ENCODE measurements at regions not wholly inside any gene's neighbourhood (a gene's known extent, or its start where the extent isn't known, plus 50 kb on each side); places are given as distances from the start of the nearest gene placed in this dataset.
"Not testable (repeated sequence)": the region's sequence is repeated elsewhere in the genome, so short reads cannot be mapped to it uniquely, and the experiment has no call there.

DNA sequence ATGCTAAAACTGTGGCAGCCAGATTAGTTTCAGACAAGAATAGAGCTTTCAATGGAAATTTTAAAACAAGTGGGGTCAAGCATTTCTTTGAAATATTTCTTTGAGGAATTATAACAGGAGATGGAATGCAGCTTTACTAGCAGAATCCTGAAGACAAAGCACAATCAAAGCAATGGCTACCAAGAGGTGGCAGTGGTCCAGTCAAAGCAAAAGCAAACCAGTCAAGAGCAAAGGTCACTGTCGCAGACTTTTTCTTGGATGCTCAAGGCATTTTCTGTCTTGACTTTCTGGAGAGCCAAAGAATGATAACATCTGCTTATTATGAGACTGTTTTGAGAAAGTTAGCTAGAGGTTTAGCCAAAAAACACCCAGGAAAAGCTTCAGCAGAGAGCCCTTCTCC lies 351.2 kb upstream of the DLGAP1 start:
- intact Hi-C loops (cut with DNase I): no loop called here
- DNase-seq (ENCODE audit: low spot score): no peak

GRCh38 chr18:4802296-4802695 lies 347.2 kb upstream of the DLGAP1 start:
- DNase-seq (ENCODE audit: low spot score): no peak
- intact Hi-C loops (cut with DNase I): no loop called here

DNA sequence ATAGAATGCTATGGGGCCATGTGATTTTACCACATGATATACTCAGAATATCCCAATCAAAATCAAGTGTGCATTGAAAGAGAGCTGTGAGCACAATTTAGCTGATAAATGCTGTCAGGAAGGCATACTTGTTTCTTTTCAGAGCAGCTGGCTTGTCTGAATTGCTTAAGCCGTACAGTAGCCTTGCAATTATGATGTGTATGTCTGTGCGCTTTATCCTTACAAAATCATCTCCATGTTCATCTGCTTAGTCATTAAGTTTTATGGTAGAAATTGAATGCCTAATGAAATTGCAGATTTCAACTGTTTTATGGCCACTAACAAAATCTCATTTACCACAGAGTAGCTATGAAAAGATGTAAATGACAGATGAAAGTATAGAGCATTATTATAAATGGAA lies 346.0 kb upstream of the DLGAP1 start:
- DNase-seq (ENCODE audit: low spot score): no peak
- intact Hi-C loops (cut with DNase I): no loop called here

GRCh38 chr18:4797002-4797685 lies 342.0 kb upstream of the DLGAP1 start:
- DNase-seq (ENCODE audit: low spot score): no peak
- intact Hi-C loops (cut with DNase I): no loop called here

DNA sequence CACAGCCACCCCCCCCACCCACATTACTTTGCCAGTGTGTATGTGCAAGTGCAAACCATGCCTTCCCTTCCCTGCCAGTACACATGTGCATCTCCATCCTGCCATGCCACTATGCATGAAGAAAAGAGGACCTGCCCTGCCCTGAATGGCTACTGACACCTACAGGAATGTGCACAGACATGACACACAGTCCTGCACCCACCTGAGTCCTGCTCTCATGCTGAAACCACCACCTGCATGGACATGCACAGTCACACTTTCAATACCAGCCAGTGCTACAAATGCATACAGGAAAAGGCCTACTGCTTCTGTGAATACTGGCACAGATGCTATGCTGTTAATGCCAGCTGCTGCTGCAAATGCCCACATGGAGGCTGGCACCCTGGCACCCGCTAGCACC lies 334.4 kb upstream of the DLGAP1 start:
- no peak for DNase-seq (ENCODE audit: low spot score)
- intact Hi-C loops (cut with DNase I): no loop called here

DNA sequence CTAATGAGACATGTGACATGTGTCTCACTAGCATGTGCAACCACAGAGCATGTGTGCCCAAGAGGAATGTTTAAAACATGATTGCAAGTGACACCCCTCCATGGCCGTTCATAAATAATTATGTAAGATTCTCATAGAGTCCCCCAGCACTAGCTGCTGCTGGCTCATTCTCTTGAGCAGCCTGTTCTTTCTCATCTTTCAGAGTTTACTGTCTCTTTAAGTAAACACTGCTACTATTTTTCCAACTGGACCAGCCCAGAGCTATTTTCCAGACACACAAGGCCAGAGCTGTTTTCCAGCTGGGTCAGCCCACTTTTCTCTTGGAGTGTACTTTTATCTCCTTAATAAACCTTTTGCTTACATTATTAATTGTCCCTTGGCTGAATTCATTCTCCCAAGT lies 326.8 kb upstream of the DLGAP1 start:
- no peak for DNase-seq (ENCODE audit: low spot score)
- intact Hi-C loops (cut with DNase I): no loop called here

GRCh38 chr18:4765401-4765800 lies 310.3 kb upstream of the DLGAP1 start:
- intact Hi-C loops (cut with DNase I): no loop called here
- no peak for DNase-seq (ENCODE audit: low spot score)

GRCh38 chr18:4762330-4762729 lies 307.2 kb upstream of the DLGAP1 start:
- no peak for DNase-seq (ENCODE audit: low spot score)
- intact Hi-C loops (cut with DNase I): no loop called here

- no peak for DNase-seq (ENCODE audit: low spot score)
- intact Hi-C loops (cut with DNase I): no loop called here
Measured at GRCh38 chr18:4758980-4759379, 303.9 kb upstream of the DLGAP1 start.

DNA sequence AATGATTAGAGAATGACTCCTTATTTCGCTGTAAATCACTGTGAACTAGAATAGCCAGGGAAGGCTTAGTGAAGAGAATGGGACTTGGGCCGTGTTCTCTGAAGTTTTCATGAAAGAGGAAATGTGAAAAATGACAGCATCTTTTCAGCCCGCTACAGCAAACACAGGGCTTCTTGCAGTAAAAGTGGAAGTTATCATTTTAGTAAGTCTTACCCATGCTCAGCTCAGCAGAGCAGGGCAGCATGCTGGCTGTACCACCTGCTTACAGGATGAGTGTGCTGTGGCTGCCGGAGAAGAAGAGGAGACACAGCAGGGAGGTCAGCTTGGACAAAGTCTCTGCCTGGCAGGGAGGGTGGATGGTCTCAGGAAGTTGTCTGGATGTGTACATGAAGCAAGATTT lies 300.7 kb upstream of the DLGAP1 start:
- no peak for DNase-seq (ENCODE audit: low spot score)
- intact Hi-C loops (cut with DNase I): no loop called here

DNA sequence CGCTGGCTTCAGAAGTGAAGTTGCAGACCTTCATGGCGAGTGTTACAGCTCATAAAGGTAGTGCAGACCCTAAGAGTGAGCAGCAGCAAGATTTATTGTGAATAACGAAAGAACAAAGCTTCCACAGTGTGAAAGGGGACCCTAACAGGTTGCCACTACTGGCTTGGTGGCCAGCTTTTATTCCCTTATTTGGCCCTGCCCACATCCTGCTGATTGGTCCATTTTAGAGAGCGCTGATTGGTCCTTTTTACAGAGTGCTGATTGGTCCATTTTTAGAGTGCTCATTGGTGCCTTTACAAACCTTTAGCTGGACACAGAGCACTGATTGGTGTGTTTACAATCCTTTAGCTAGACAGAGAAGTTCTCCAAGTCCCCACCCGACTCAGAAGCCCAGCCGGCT lies 298.0 kb upstream of the DLGAP1 start:
- DNase-seq (ENCODE audit: low spot score); intact Hi-C loops (cut with DNase I): not testable (repeated sequence)

GRCh38 chr18:4751523-4751922 lies 296.4 kb upstream of the DLGAP1 start:
- no peak for DNase-seq (ENCODE audit: low spot score)
- intact Hi-C loops (cut with DNase I): no loop called here

- DNase-seq (ENCODE audit: low spot score): no peak
- intact Hi-C loops (cut with DNase I): no loop called here
Measured at GRCh38 chr18:4750393-4751346, 295.6 kb upstream of the DLGAP1 start.

GRCh38 chr18:4748975-4749374 lies 293.9 kb upstream of the DLGAP1 start:
- intact Hi-C loops (cut with DNase I): no loop called here
- no peak for DNase-seq (ENCODE audit: low spot score)

DNA sequence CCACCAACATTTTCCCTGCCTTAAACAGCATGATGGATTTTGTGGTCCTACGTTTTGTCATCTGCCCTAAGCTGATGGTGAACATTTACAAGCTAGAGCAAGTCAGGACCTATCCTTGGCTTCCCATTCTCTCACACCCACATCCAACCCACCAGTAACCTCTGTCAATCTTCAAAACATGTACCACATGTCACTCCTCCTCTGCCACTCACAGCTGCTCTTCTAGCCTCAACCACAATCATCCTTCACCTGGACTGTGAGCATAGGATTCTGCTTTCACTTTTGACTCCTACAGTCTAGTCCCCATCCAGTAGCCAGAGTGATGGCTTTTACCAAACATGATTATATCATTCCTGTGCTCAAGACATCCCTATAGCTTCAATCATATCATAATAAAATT lies 279.8 kb upstream of the DLGAP1 start:
- no peak for DNase-seq (ENCODE audit: low spot score)
- intact Hi-C loops (cut with DNase I): no loop called here

- no peak for DNase-seq (ENCODE audit: low spot score)
- intact Hi-C loops (cut with DNase I): no loop called here
Measured at GRCh38 chr18:4734021-4734420, 278.9 kb upstream of the DLGAP1 start.

DNA sequence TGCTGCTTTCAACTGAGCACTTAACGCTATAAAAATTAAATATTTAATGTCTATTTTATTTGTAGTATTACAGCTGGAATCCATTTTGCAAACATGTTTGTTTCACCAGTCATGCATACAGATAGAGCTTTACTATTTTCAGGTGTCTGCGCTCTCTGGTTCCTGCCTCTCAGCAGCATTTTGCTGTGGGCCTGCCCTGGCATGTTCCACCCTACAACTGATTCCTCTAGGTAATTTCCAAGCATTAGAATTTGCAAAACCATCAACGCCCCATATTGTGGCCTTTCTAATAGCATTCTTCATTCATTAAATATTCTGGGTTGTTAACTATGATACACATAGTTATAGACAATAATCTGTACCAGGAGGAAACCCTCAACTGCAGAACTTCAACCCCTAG lies 266.4 kb upstream of the DLGAP1 start:
- intact Hi-C loops (cut with DNase I): no loop called here
- DNase-seq (ENCODE audit: low spot score): no peak

GRCh38 chr18:4720518-4720917 lies 265.4 kb upstream of the DLGAP1 start:
- intact Hi-C loops (cut with DNase I): no loop called here
- no peak for DNase-seq (ENCODE audit: low spot score)

DNA sequence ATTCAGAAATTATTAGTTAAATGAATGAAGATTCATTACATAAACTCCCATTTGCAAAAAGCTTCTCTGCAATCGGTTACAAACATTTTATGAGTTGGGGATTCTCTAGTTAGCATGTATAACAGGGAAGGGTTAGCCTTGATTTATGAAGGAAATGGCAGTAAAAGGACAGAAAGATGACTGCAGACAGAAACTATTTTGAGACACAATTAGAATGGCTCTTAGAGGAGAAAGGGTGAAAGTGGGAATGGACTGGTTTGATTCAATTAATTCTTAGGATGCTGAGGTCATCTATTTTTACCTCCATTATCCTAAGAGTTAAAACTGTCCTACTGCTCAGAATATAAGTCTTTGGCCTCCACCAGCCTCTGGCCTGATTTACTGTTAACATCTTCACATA lies 250.8 kb upstream of the DLGAP1 start:
- no peak for DNase-seq (ENCODE audit: low spot score)
- intact Hi-C loops (cut with DNase I): no loop called here

GRCh38 chr18:4704781-4705180 lies 249.7 kb upstream of the DLGAP1 start:
- intact Hi-C loops (cut with DNase I): no loop called here
- DNase-seq (ENCODE audit: low spot score): no peak

GRCh38 chr18:4691836-4692235 lies 236.7 kb upstream of the DLGAP1 start:
- DNase-seq (ENCODE audit: low spot score): no peak
- intact Hi-C loops (cut with DNase I): no loop called here
